GM21515 (cell line): ENCODE measurements at regions not wholly inside any gene's neighbourhood (a gene's known extent, or its start where the extent isn't known, plus 50 kb on each side); places are given as distances from the start of the nearest gene placed in this dataset.

ENCODE experiments used
- ATAC-seq: cut with Tn5 transposase; IDR thresholded peaks from one replicate; pipeline ENCODE4 v1.9.1; 2021; ENCODE audit not compliant: unreplicated experiment

- no peak for ATAC-seq
Observed at GRCh38 chr9:108211411-108211955, 644.3 kb downstream of the ACTL7B start.

GRCh38 chr9:108209132-108209685 is 646.6 kb downstream of the ACTL7B start:
- ATAC-seq, result no peak

GRCh38 chr9:108207561-108208165 is 648.1 kb downstream of the ACTL7B start:
- ATAC-seq, result no peak

DNA sequence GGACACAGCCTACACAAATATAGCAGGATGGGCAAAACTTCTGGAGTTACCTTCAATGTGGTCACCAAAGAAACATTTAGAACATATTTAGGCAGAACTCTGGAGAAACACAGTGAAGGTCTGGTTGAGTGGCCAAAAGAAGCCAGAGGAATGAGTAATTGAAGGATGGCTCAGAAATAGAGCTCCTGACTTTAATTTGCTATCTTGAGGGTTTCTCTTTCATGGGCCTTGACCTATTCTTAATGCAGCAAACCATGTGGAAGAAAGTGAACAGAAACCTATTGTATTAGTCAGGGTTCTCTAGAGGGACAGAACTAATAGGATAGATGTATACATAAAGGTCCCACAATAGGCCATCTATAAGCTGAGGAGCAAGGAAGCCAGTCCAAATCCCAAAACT is 650.5 kb downstream of the ACTL7B start:
- no peak for ATAC-seq

- no peak for ATAC-seq
Observed at GRCh38 chr9:108197899-108198298, 657.9 kb downstream of the ACTL7B start.

- no peak for ATAC-seq
Observed at GRCh38 chr9:108197008-108197365, 658.8 kb downstream of the ACTL7B start.

DNA sequence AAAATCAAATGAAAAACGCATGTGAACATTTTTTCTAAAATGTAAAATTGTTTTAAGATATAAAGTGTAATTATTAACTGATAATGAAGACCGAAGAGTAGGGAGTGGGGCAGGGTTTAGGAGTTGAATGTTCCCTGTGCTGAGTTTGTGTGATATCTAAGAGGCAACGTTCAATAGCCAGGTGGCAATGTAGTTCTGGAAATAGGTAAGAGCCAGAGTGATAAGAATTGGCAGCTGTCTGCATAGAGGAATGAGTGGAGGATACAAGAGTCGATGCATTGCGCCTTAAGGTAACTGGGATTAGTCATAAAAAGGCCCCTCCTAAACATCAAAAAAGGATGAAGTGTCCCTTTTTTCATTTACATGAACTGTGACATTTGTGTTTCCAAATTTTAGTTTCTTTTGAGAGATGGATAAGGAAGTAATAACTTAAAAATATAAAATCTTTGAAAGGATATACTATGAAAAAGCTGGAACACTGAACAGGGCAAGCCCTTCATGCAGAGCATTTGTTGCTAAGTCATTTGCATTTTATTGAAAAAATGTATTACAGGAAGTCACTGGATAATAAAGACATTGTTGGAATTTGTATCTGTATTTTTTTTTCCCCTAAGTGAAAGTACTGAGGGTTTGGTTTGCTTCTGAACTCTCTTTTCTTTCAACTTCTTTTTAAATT is 659.3 kb downstream of the ACTL7B start:
- ATAC-seq, result no peak

DNA sequence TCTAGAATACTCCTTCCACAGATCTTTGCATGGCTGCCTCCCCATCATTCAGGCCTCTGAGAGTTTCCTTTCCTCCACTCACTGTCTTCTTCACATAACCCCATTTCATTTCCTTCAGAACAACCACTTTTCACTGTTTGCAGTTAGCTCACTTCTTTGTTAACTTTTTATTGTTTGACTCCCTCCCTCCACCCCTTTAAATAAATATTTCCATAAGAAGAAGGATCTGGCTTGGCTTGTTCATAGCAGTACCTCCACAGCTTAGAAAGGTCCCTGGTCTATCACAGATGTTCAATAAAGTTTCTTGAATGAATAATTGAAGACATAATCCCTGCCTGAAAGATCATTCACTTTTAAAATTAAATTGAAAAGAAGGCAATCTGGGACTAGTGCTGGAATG is 661.6 kb downstream of the ACTL7B start:
- ATAC-seq, result no peak

- ATAC-seq, result no peak
Observed at GRCh38 chr9:108193026-108193710, 662.6 kb downstream of the ACTL7B start.

DNA sequence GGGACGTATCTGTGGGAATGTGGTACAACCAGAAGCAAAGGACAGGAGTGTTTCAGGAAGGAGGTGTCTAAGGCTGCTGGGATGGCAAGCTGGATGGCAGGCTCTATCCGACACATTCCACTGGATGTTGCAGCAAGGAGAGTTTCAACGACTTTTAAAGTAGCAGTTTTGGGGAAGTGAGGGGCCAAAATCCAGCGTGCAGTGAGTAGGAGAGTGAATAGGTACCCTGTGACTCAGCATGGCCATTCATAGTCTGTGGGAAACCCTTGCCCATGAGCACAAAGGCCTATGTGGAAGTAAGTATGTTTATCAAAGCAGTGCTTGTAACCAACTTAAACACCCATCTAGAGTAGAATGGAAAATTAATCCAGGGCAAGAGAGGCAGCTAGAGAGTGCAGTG is 664.7 kb downstream of the ACTL7B start:
- ATAC-seq, result no peak

GRCh38 chr9:108188976-108189375 is 666.8 kb downstream of the ACTL7B start:
- no peak for ATAC-seq

DNA sequence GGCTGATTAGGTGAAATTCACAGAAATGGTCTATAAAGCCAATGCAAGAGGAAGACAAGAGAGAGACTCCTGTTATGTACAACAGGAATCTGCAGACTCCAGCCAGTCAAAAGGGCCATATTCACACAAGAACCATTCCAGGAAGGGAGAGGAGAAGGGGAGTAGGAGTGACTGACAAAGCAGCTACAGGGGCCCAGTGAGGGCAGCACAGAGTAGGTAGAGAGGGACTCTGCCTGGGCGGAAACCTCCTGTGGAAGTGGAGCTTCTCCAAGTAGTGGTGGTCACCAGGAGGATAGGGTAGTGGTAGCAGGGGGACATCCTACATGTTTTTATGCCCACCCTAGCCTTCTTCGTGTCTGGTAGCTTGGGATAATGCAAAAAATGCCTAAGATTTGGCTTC is 667.3 kb downstream of the ACTL7B start:
- no peak for ATAC-seq

DNA sequence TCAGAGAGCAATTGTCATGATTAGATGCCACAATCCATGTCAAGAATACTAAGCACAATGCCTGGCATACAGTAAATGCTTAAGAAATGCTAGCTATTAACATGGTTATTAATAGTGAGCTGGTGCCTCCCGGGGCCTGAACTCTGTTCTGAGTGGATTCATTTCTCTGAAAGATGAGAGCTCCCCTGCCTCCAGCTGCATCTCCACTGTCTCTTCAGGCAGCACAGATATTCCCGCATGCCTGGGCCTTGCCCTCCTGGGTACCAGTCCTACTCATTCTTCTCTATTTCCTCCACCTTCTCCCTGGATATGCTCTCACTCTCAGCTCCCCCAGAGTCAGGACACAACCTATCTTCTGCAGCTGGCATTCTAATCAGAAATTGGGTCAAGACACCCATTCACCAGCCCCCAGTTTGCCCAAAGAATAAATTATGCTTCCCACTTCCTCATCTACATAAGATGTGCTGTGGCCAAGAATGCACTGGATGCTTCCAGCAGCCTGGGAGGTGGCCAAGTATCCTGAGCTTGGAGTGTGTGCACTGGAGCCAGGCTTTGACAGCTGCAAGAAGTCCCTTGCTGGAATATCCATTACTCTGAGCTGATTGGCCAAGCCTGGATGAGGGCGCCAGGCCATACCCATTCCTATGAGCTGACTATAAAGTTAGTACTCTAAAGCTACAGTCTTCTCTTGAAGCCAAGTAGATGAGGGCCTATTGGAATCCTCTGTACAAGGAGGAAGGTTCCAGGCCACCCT is 669.0 kb downstream of the ACTL7B start:
- no peak for ATAC-seq

DNA sequence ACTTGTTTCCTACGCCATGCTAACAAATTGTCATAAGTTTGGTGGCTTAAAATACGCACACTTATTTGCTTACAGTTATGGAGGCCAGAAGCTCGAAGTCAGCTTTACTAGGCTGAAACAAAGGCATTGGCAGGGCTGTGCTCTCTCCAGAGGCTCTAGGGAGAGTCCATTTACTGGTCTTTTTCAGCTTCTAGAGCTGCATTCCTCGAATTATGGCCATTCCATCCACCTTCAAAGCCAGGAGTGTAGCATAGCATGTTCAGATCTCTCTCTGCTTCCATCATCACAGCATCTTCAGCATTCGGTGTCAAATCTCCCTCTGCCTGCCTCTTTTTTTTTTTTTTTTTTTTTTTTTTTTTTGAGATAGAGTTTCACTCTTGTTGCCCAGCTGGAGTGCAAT is 670.2 kb downstream of the ACTL7B start:
- ATAC-seq, result no peak

- ATAC-seq, result no peak
Observed at GRCh38 chr9:108184941-108185340, 670.8 kb downstream of the ACTL7B start.

GRCh38 chr9:108184009-108184408 is 671.8 kb downstream of the ACTL7B start:
- no peak for ATAC-seq

GRCh38 chr9:108182950-108183381 is 672.8 kb downstream of the ACTL7B start:
- peak; percentile 80 for ATAC-seq

DNA sequence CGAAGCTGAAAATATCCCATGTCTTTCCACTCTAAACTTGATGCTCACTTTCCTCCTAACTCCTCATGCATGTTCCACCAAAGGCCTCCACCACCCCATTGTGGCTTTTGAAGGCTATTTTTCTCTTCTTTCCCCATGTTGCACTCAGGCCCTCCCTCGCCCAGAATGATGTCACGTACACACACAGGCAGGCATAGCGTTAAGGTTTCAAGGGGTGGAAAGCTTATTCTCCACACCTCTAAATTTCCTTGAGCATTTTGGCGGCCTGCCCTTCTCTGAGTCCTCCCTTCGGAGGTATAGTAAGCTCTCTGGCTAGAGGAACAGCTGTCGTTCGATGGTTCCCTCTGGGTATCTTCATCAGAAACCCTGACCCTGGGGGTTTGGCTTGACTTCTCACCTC is 673.5 kb downstream of the ACTL7B start:
- no peak for ATAC-seq

DNA sequence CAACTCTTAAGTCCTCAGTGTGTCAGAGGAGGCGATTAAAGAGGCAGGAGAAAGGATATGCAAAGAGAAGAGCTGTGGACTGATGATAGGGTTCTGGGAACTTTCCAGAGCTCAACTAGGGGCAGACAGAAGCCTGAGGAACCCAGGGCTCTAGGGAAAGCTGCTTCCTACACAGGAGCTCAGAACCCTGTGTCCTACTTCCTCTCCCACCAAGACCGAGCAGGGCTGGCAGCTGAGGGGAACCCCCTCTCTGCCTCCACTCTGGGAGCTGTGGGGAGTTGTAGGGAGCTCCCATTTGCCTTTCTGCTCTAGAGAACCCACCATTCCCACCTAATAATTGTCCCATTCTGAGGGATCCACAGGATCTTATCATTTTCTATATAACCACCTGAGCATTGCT is 674.3 kb downstream of the ACTL7B start:
- no peak for ATAC-seq

GRCh38 chr9:108180541-108180940 is 675.2 kb downstream of the ACTL7B start:
- ATAC-seq, result no peak

- ATAC-seq, result no peak
Observed at GRCh38 chr9:108178318-108178717, 677.5 kb downstream of the ACTL7B start.
